Vagina (tissue), 2 donors: ENCODE measurements at regions not wholly inside any gene's neighbourhood (a gene's known extent, or its start where the extent isn't known, plus 50 kb on each side); places are given as distances from the start of the nearest gene placed in this dataset.

Experiments
- POLR2A ChIP-seq, 2 donors: fragments of 450-650 bp; IDR thresholded peaks; one replicate each; pipeline ENCODE4 v1.6.1; 2017; ENCODE audit warnings: antibody characterized with exemption in 2 of 2, mild to moderate bottlenecking in 2 of 2, moderate library complexity in 2 of 2
- POLR2AphosphoS5 ChIP-seq, 2 donors: sonication (generic); formaldehyde crosslinking; IDR thresholded peaks; one replicate each; pipeline ENCODE4 v1.9.0; 2017; ENCODE audit warnings: antibody characterized with exemption in 2 of 2, mild to moderate bottlenecking in 2 of 2, low read depth in 1 of 2; ENCODE audit not compliant: insufficient read depth in 1 of 2
- TF ChIP-seq, protein P1 (sequence below), 3 experiments: fragments of 450-650 bp in 2 of 3; fragments of 200-600 bp in 1 of 3; sonication (generic) in 1 of 3; IDR thresholded peaks; one replicate each; pipeline ENCODE4 v1.5.1; 2017 to 2019; ENCODE audit warnings: antibody characterized with exemption in 3 of 3, mild to moderate bottlenecking in 2 of 3, moderate library complexity in 2 of 3

DNA sequence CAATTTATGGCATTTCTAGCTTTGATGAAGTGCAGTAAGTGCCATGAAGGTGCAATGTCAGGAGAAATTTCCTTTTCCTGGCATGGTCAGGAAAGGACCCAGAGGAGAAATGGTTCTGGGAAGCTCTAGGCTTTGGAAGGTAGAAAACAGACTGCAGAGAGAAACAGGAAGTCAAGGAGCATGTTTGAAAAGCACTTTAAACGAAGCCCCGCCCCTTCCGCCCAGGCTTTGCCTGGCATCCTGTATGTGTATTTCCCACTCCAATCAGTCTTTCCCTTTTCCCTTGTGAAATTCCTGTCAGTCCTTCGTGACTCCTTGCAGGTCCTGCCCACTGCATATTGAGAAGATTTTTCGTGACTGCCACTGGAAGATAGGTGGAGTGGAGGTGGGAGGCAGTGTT is 320.9 kb upstream of the SASH1 start:
- TF ChIP-seq, protein P1, sequence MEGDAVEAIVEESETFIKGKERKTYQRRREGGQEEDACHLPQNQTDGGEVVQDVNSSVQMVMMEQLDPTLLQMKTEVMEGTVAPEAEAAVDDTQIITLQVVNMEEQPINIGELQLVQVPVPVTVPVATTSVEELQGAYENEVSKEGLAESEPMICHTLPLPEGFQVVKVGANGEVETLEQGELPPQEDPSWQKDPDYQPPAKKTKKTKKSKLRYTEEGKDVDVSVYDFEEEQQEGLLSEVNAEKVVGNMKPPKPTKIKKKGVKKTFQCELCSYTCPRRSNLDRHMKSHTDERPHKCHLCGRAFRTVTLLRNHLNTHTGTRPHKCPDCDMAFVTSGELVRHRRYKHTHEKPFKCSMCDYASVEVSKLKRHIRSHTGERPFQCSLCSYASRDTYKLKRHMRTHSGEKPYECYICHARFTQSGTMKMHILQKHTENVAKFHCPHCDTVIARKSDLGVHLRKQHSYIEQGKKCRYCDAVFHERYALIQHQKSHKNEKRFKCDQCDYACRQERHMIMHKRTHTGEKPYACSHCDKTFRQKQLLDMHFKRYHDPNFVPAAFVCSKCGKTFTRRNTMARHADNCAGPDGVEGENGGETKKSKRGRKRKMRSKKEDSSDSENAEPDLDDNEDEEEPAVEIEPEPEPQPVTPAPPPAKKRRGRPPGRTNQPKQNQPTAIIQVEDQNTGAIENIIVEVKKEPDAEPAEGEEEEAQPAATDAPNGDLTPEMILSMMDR (IDR thresholded peaks at IDR 0.05): no peak
- TF ChIP-seq POLR2AphosphoS5 (IDR thresholded peaks at IDR 0.05; ENCODE audit: insufficient read depth in 1 of 2, low read depth in 1 of 2): no peak
- TF ChIP-seq POLR2A (IDR thresholded peaks at IDR 0.05): no peak
